B cell (primary cell): ENCODE measurements at regions not wholly inside any gene's neighbourhood (a gene's known extent, or its start where the extent isn't known, plus 50 kb on each side); places are given as distances from the start of the nearest gene placed in this dataset.

Experiments
- CTCF ChIP-seq: fragments of 200-600 bp; IDR thresholded peaks from one replicate; pipeline ENCODE4 v1.8.0; 2022; ENCODE audit warnings: antibody characterized with exemption, mild to moderate bottlenecking
- EZH2 ChIP-seq: IDR thresholded peaks from 2 replicates; pipeline ENCODE4 v1.6.1; 2012; ENCODE audit warnings: borderline replicate concordance, low read depth, mild to moderate bottlenecking, moderate library complexity, low read length; ENCODE audit not compliant: insufficient read depth, poor library complexity, severe bottlenecking

- TF ChIP-seq CTCF (no peak), EZH2 (no peak)
Measured at GRCh38 chr20:16187956-16188616, 385.2 kb downstream of the KIF16B start.
